ENCODE measurements at regions not wholly inside any gene's neighbourhood (a gene's known extent, or its start where the extent isn't known, plus 50 kb on each side); places are given as distances from the start of the nearest gene placed in this dataset.

- TF ChIP-seq CTCF (optimal IDR thresholded peaks at IDR 0.05 in 1 of 3, IDR thresholded peaks at IDR 0.05 in 1 of 3, conservative IDR thresholded peaks at IDR 0.05 in 1 of 3; ENCODE audit: extremely low read depth in 1 of 3, insufficient read depth in 2 of 3, low read length in 3 of 3) (no peak), EZH2 (IDR thresholded peaks at IDR 0.05; ENCODE audit: low read length) (no peak)
Measured at GRCh38 chr5:86795659-86796058, 177.9 kb downstream of the COX7C start.
